ENCODE measurements at regions not wholly inside any gene's neighbourhood (a gene's known extent, or its start where the extent isn't known, plus 50 kb on each side); places are given as distances from the start of the nearest gene placed in this dataset.
"Not testable (repeated sequence)": the region's sequence is repeated elsewhere in the genome, so short reads cannot be mapped to it uniquely, and the experiment has no call there.

DNA sequence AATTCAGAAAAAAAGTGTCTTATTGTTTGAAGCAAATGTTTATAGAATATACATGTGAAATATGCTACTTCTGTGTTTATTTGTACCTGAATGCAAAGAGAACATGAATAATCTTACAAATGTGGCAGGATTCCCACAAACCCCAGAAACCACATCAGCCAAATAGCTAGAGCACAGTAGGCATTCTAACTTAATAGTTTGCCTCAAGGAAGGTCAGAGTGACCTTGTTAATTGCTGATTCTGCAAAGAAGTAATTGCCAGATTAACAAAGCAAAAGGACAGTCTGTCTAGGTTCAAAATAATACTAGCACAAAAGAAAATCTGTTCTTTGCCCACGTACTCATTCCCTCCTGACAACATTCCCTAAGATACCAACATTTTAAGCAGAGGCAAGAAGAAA lies 604.0 kb downstream of the PYDC2 start:
- no peaks in the 10 kb centered on the region for H3K27me3 Mint-ChIP-seq
- no peaks in the 10 kb centered on the region for H3K36me3 Mint-ChIP-seq
- H3K9me3 Mint-ChIP-seq: no peaks in the 10 kb centered on the region
- peaks cover 57% of the 10 kb centered on the region for H3K4me1 Mint-ChIP-seq
- peak overlapping the region; percentile 89 for H3K27ac Mint-ChIP-seq
- H3K4me3 Mint-ChIP-seq: no peak overlapping the region
- ATAC-seq: no peak

GRCh38 chr3:192066253-192066652 lies 605.3 kb downstream of the PYDC2 start:
- not testable (repeated sequence) for H3K27me3 Mint-ChIP-seq, H3K36me3 Mint-ChIP-seq, H3K27ac Mint-ChIP-seq, ATAC-seq, H3K4me3 Mint-ChIP-seq, H3K9me3 Mint-ChIP-seq
- H3K4me1 Mint-ChIP-seq: peaks cover 47% of the 10 kb centered on the region

- Mint-ChIP-seq H3K9me3 (no peaks in the 10 kb centered on the region), H3K27me3 (no peaks in the 10 kb centered on the region), H3K36me3 (no peaks in the 10 kb centered on the region), H3K4me1 (peaks cover 29% of the 10 kb centered on the region), H3K4me3 (peak overlapping the region; percentile 46), H3K27ac (peak overlapping the region; percentile 64)
- ATAC-seq: peak; percentile 58
These were observed 607.7 kb downstream of the PYDC2 start for GRCh38 chr3:192068464-192069254.

DNA sequence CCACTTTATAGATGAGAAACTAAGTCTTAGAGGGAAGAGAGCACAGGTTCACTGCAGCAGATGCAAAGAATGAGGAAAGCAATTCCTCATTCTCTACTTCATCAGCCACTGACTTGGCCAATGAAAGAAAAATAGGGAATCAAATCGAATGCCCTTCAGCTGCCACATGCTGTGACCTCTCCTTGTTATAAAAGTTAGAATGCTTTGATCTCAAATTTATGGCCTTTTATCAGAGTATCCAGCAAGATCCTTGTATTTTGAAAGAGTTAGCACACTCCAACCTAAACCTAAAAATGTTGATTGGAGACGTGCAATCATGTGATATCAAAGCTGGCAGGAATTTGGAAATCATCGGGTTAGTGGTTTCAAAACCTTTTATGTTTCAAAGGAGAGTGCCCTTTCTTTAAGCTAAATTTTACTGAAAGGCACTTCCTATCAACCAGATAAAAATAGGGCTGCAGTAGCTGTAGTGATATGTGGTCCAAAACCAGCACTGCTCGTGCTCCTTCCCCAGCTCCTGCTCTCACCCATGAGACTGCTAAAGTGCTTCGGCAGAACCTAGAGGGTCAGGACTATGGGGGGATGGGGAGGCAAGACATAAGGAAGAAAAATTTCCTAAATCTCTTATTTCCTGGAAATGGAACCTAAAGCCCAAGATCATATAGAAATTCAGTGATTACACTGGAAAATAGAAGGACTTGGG lies 617.0 kb downstream of the PYDC2 start:
- H3K27me3 Mint-ChIP-seq: no peaks in the 10 kb centered on the region
- H3K27ac Mint-ChIP-seq: no peak overlapping the region
- ATAC-seq: no peak
- no peak overlapping the region for H3K4me3 Mint-ChIP-seq
- no peaks in the 10 kb centered on the region for H3K36me3 Mint-ChIP-seq
- peaks cover 5% of the 10 kb centered on the region for H3K9me3 Mint-ChIP-seq
- peaks cover 6% of the 10 kb centered on the region for H3K4me1 Mint-ChIP-seq

- peaks cover 13% of the 10 kb centered on the region for H3K4me1 Mint-ChIP-seq
- no peaks in the 10 kb centered on the region for H3K27me3 Mint-ChIP-seq
- ATAC-seq: no peak
- H3K4me3 Mint-ChIP-seq: no peak overlapping the region
- H3K9me3 Mint-ChIP-seq: peaks cover 5% of the 10 kb centered on the region
- H3K36me3 Mint-ChIP-seq: no peaks in the 10 kb centered on the region
- H3K27ac Mint-ChIP-seq: no peak overlapping the region
These were observed 618.1 kb downstream of the PYDC2 start for GRCh38 chr3:192079098-192079497.

DNA sequence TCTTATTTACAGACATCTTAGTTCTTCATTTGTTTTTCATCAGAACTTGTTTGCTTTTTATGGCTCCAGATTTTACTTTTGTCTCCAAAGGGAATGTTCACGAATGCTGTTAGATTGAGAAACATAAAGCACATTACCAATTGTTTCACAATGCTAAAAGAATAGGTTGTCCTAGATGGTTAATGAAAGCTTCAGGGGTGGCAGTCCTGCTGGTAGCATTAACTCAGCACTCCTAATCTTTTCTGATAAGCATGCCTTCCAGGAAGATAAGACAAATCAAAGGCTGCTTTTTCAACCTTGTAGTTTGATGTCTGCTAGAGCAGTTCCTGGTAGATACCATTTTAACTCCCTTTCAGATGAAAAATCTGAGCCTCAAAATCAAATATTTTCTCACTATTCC lies 619.4 kb downstream of the PYDC2 start:
- Mint-ChIP-seq H3K9me3 (peaks cover 4% of the 10 kb centered on the region), H3K27ac (no peak overlapping the region), H3K36me3 (no peaks in the 10 kb centered on the region), H3K27me3 (no peaks in the 10 kb centered on the region), H3K4me1 (peaks cover 13% of the 10 kb centered on the region), H3K4me3 (no peak overlapping the region)
- no peak for ATAC-seq

- Mint-ChIP-seq H3K36me3 (no peaks in the 10 kb centered on the region), H3K4me1 (peaks cover 13% of the 10 kb centered on the region), H3K27ac (no peak overlapping the region), H3K9me3 (no peaks in the 10 kb centered on the region), H3K27me3 (no peaks in the 10 kb centered on the region), H3K4me3 (no peak overlapping the region)
- peak; percentile 41 for ATAC-seq
These were observed 622.0 kb downstream of the PYDC2 start for GRCh38 chr3:192082730-192083660.
